NOMO-1 treated with dmso at 0.1 percent for 144 hours (cell line): ENCODE measurements at regions not wholly inside any gene's neighbourhood (a gene's known extent, or its start where the extent isn't known, plus 50 kb on each side); places are given as distances from the start of the nearest gene placed in this dataset.
A peak's percentile ranks its signal among the peaks of the same experiment; 100 is the strongest.
"Not testable (repeated sequence)": the region's sequence is repeated elsewhere in the genome, so short reads cannot be mapped to it uniquely, and the experiment has no call there.

Experiments
- DNase-seq: peaks from one replicate; lab custom pipeline; 2025; ENCODE audit not compliant: unreplicated experiment; lab: John Stamatoyannopoulos, UW

DNA sequence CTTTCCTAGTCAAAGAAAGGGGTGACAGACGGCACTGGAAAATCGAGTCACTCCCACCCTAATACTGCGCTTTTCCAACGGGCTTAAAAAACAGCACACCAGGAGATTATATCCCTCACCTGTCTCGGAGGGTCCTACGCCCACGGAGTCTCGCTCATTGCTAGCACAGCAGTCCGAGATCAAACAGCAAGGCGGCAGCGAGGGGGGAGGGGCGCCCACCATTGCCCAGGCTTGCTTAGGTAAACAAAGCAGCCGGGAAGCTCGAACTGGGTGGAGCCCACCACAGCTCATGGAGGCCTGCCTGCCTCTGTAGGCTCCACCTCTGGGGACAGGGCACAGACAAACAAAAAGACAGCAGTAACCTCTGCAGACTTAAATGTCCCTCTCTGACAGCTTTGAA, 280.7 kb downstream of the TFAP2A start:
- DNase-seq, result not testable (repeated sequence)

- no peak for DNase-seq
Observed at GRCh38 chr6:10128721-10129120, 286.2 kb downstream of the TFAP2A start.

DNA sequence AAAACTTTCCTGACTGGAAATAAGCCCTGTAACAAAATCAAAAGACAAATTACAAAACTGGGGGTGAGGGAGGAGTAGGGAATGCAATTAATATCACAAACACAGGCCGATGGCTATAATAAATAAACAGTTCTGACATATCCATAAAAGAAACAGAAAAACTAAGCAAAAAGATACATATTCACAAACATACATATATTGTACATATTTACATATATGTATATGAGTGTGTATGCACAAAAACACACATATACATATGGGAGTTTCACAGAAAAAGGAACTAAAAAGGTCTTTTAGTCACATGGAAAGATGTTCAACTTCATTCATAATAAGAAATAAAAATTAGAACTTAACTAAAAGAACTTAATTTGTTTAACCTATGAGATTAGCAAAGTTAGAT, 292.7 kb downstream of the TFAP2A start:
- DNase-seq, result no peak

DNA sequence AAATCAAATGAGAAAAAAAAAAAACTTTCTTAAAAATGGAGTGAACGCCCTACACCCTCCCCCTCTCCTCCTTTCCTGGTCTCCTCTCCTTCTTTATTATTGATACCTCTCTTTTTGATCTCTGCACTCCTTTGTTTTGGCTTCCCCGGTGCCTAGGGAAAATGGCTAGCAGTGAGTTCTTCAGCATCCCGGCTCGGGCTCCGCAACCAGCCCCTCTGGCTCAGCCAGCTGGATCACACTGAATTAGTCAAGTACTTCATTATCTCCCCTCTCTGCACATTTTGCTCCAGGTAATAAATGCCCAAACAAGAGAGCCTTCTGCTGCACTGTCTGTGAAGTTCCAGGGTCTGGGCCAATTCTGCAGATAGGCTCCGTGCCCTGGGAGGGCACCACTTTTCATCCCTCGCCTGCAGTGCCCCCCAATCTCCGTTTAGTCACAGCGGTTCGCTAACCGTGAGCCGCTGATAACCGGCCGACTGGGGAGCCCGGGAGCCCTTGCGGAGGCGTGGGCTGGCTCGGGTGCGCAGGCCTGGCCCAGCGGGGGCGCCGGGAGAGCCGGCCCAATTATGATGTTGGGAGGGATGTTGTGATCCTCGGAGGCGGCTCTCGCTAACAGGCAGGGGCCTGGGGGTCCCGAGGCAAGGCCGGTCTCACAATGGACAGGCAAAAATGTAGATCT, 301.9 kb downstream of the TFAP2A start:
- no peak for DNase-seq

DNA sequence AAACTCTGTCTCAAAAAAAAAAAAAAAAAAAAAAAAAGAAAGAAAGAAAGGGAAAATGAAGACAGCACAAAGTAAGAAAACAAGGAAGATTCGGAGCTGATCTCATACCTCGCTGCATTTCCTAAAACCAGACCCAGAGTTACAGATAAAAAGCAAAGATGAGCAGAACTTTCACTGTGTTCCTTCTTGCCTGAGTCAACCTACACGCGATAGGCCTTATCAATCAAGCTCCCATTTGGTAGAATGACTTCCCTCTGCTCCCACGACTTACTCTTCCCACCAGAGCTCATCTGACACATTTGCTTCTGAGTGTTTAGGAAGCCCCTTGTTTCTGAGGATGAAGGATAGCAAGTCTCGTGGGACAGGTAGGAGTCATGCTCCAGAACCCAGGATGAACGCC, 302.9 kb downstream of the TFAP2A start:
- no peak for DNase-seq

GRCh38 chr6:10101551-10102252, 313.2 kb downstream of the TFAP2A start:
- no peak for DNase-seq

- DNase-seq, result peak; percentile 10
Observed at GRCh38 chr6:10099529-10100140, 315.2 kb downstream of the TFAP2A start.

DNA sequence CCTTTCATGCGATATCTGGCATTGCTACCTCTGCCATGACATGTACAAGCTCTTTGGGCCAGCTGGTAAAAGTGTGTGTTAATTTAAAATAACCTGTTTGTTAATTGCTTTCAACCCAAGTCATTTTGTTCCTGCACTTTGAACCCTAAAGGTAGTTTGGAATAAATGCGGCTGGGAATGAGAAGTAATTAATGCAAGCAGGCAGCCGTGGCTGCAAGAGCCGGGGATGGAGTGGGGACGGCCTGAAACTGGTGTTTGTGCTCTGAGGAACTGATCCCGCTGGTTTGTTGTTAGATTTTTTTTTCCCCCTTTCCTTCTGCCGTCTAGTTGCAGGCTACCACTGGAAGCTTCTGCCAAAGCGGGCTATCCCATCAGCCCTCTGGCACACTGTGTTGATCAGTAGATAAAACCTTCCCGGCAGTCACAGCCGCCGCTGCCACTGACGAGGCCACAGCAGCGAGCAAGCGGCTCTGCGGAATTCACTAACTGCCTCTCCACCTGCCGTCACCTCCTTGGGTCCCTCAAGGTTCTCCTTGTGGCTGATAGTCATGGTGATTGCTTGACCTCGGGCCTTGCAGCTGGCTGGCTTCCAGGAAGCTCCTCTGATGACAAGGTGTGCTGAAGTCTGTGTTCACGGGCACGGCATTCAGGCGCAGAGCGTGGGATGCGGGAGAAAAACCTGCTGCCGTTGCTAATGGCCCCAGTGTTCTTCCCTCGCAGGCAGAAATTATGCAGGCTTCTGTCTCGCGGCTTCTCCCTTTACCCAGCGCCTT, 315.9 kb downstream of the TFAP2A start:
- no peak for DNase-seq

DNA sequence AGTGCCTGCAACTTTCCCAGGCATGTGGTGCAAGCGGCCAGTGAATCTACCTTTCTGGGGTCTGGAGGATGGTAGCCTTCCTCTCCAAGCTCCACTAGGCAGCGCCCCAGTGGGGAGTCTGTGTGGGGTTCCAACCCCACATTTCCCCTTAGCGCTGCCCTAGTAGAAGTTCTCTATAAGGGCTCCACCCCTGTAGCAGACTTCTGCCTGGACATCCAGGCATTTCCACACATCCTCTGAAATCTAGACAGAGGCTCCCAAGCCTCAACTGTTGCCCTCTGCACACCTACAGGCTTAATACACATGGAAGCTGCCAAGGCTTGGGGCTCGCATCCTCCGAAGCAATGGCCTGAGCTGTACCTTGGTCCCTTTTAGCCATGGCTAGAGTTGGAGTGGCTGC, 321.6 kb downstream of the TFAP2A start:
- DNase-seq, result no peak

DNA sequence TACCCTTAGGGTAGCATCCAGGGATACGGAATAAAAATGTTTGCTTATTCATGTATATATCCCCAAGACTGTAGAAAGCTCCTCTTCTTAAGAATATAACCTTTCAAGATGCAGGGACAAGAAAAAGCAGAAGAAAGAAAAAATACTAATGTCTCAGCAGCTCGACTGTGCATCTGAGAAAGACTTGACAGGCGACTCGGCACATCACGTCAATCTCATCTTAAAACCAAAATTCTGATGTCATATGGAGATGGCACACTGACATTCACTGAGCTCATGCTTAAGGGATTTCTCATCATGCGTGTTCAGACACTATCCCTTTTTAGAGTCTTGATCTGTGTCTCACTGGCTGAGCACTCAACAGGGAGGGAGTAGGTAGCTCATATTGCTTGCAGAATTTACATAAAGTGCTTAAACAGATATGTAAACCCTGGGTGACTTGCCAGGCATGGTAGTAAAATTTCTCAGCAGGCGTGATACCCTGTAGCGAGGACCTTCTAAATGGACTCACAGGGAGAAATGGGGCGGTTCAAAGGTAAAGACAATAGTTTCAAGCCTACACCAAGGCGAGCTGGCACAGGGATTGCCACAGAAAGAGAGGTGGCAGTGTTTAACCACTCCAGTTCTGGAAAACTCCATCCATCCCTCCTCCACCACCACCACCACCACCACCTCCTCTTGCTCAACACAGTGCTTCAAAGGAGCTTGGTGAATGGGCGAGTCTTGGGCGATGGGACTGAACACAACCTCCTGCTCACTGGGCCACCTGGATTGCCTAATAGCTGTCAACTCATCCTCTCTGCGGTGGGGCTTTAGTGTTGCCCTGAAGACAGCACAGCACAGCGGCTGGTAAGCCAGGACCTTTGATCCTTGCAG, 330.5 kb downstream of the TFAP2A start:
- DNase-seq, result no peak

- DNase-seq, result peak; percentile 60
Observed at GRCh38 chr6:10082385-10082784, 332.5 kb downstream of the TFAP2A start.

- no peak for DNase-seq
Observed at GRCh38 chr6:10081957-10082356, 332.9 kb downstream of the TFAP2A start.

GRCh38 chr6:10081075-10081474, 333.8 kb downstream of the TFAP2A start:
- DNase-seq, result no peak

DNA sequence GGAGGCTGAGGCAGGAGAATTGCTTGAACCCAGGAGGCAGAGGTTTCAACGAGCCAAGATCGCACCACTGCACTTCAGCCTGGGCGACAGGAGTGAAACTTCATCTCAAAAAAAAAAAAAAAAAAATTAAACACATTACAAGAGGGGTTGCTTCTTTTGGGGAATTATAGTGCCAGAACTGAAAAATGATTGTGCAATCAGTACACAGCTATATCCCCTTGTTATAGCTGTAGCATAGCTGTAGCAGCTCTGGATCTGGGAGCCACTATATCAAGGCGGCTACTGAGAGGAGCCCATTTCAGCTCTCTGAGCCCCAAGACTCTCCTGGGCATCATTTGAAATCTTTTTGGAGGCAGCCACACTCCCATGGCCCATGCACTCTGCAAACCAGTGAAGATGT, 334.3 kb downstream of the TFAP2A start:
- DNase-seq, result no peak

DNA sequence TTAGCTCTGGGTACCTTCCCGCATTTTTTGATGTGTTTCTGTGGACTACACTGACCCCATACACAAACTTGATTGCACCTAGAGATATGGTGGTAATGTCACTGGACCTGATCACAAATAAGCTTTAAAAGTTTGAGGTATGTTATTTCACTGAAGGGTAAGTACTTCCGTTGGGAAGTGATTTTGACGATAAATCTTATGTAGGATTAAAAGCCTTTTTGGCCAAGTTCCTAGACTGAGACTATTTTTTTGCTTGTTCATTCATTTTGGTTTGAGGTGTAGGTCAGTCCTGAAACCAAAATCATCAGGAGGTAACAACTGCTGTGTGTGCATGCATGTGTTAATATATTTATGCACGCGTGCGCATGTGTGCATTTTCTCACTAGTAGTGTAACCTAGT, 336.3 kb downstream of the TFAP2A start:
- no peak for DNase-seq

DNA sequence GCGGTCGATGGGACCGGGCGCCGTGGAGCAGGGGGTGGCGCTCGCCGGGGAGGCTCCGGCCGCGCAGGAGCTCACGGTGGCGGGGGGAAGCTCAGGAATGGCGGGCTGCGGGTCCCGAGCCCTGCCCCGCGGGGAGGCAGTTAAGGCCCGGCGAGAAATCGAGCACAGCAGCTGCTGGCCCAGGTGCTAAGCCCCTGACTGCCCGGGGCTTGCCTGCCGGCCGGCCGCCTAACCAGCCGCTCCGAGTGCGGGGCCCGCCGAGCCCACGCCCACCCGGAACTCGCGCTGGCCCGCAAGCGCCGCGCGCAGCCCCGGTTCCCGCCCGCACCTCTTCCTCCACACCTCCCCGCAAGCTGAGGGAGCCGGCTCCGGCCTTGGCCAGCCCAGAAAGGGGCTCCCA, 340.1 kb downstream of the TFAP2A start:
- not testable (repeated sequence) for DNase-seq

- no peak for DNase-seq
Observed at GRCh38 chr6:10073341-10073740, 341.5 kb downstream of the TFAP2A start.

DNA sequence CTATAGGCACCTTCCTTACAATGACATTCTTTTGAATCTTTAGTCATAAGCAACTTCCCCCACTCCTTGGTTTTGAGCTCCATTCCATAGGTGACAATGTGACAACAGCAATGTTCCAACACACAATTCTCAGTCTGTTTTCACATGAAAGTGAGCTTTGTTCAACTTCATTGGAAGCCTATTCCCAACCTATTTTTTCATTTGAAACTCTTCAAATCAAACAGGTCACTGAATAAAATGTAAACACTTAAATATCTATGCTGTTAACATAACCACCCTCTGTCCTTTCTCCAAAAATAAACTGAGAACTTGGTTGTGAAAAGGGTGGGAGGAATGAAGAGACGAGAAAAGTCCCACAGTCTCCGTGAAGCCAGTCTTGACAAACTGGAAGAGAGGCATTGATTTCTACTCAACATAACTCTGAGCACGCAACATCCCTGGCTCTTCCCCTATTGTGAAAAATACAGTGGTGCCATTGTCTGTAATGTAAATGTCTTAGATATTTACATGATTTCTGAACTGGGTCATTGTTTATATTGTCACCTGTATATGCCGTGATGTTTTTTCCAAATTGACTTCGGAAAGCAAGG, 343.1 kb downstream of the TFAP2A start:
- no peak for DNase-seq

DNA sequence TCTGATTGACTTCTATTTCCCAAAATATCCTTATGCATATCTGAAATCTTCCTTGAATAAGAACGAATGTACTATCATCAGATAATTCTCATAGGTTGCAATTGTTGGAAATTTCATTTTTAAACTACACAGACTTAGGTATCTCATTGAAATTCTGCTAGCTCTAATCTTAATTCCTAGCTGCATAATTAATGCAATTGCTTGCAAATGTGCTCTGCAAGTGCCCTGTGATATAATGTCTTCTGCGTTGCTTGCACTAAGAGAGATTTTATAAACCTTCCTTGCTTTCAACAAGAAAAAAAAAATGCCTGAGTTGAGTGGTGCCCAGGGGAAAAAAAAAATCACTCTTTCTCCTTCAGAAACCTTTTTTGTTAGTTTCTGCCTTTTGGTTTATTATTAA, 354.9 kb downstream of the TFAP2A start:
- DNase-seq, result no peak

DNA sequence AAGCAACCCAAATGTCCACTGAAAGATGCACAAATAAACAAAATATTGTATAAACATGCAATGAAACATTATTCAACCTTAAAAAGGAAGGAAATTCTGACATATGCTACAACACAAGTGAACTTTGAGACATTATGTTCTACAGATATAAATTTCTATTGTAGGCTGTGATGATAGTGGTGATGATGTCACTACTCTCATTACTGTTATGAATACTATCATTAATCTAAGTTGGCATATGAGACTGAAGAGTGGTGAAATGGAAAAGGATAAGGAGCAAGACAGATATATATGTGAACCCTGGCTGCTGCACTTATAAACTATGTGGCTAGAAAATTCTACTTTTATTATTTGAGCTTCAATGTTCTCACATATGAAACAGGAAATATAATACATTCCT, 360.2 kb downstream of the TFAP2A start:
- no peak for DNase-seq
